Muscle of back (tissue), 3 donors: ENCODE measurements at regions not wholly inside any gene's neighbourhood (a gene's known extent, or its start where the extent isn't known, plus 50 kb on each side); places are given as distances from the start of the nearest gene placed in this dataset.
"Not testable (repeated sequence)": the region's sequence is repeated elsewhere in the genome, so short reads cannot be mapped to it uniquely, and the experiment has no call there.

ENCODE experiments used
- DNase-seq, 3 donors: peaks; one replicate each; pipeline versions ENCODE4 v3.0.0 to v3.0.0-alpha.2; 2013

- DNase-seq: no peak
Observed at GRCh38 chr3:8307545-8308110, 194.0 kb upstream of the LMCD1 start.

GRCh38 chr3:8311321-8311720 lies 190.3 kb upstream of the LMCD1 start:
- DNase-seq: no peak

GRCh38 chr3:8312685-8313084 lies 188.9 kb upstream of the LMCD1 start:
- no peak for DNase-seq

GRCh38 chr3:8313560-8314267 lies 187.9 kb upstream of the LMCD1 start:
- DNase-seq: no peak

GRCh38 chr3:8315526-8315925 lies 186.1 kb upstream of the LMCD1 start:
- not testable (repeated sequence) for DNase-seq

- no peak for DNase-seq
Observed at GRCh38 chr3:8317661-8318649, 183.7 kb upstream of the LMCD1 start.

- peak in 1 of 3 donors; percentile 79 for DNase-seq
Observed at GRCh38 chr3:8319935-8320634, 181.5 kb upstream of the LMCD1 start.

- DNase-seq: no peak
Observed at GRCh38 chr3:8320711-8321458, 180.7 kb upstream of the LMCD1 start.

GRCh38 chr3:8324747-8325146 lies 176.9 kb upstream of the LMCD1 start:
- peak in 2 of 3 donors; percentile 16 to 55 for DNase-seq

- peak in 1 of 3 donors; percentile 52 for DNase-seq
Observed at GRCh38 chr3:8325306-8325705, 176.3 kb upstream of the LMCD1 start.

- not testable (repeated sequence) for DNase-seq
Observed at GRCh38 chr3:8325833-8326232, 175.8 kb upstream of the LMCD1 start.

- DNase-seq: no peak
Observed at GRCh38 chr3:8327739-8328138, 173.9 kb upstream of the LMCD1 start.

- no peak for DNase-seq
Observed at GRCh38 chr3:8328967-8329366, 172.7 kb upstream of the LMCD1 start.

- no peak for DNase-seq
Observed at GRCh38 chr3:8329598-8329997, 172.0 kb upstream of the LMCD1 start.

GRCh38 chr3:8336456-8336855 lies 165.2 kb upstream of the LMCD1 start:
- DNase-seq: no peak

GRCh38 chr3:8338424-8338823 lies 163.2 kb upstream of the LMCD1 start:
- no peak for DNase-seq

GRCh38 chr3:8341821-8342247 lies 159.8 kb upstream of the LMCD1 start:
- peak in 2 of 3 donors; percentile 30 to 43 for DNase-seq

GRCh38 chr3:8343058-8343457 lies 158.6 kb upstream of the LMCD1 start:
- DNase-seq: no peak

GRCh38 chr3:8345398-8345797 lies 156.2 kb upstream of the LMCD1 start:
- DNase-seq: no peak

GRCh38 chr3:8348076-8348475 lies 153.5 kb upstream of the LMCD1 start:
- DNase-seq: no peak

- DNase-seq: no peak
Observed at GRCh38 chr3:8352475-8352874, 149.1 kb upstream of the LMCD1 start.
